GM12892 (cell line): ENCODE measurements at regions not wholly inside any gene's neighbourhood (a gene's known extent, or its start where the extent isn't known, plus 50 kb on each side); places are given as distances from the start of the nearest gene placed in this dataset.

Source experiments
- DNase-seq: peaks from one replicate; pipeline ENCODE4 v3.0.0; 2011; ENCODE audit not compliant: insufficient read length
- FAIRE-seq: peaks from 2 replicates; lab custom pipeline; 2011; peaks lifted over from hg19 to GRCh38; lab: Jason Lieb, UNC
- POLR2A ChIP-seq: IDR thresholded peaks from 2 replicates; pipeline ENCODE4 v1.6.1; 2011; ENCODE audit warnings: low read depth, low read length, control low read depth
- POLR2AphosphoS5 ChIP-seq: IDR thresholded peaks from 2 replicates; pipeline ENCODE4 v1.6.1; 2011; ENCODE audit warnings: low read depth, low read length, control low read depth
- TAF1 ChIP-seq: IDR thresholded peaks from 2 replicates; pipeline ENCODE4 v1.6.1; 2011; ENCODE audit warnings: low read depth, mild to moderate bottlenecking, control low read depth, low read length, borderline replicate concordance

- TF ChIP-seq POLR2A: no peak
- no peak for TF ChIP-seq TAF1
- no peak for TF ChIP-seq POLR2AphosphoS5
- DNase-seq (no peak), FAIRE-seq (no peak)
These were observed 98.3 kb upstream of the SPRED2 start for GRCh38 chr2:65530547-65531320.

GRCh38 chr2:65529419-65529818, 97.0 kb upstream of the SPRED2 start:
- FAIRE-seq (no peak), DNase-seq (no peak)
- TF ChIP-seq TAF1 (no peak), POLR2A (no peak), POLR2AphosphoS5 (no peak)

- FAIRE-seq (no peak), DNase-seq (no peak)
- TF ChIP-seq POLR2A (no peak), TAF1 (no peak), POLR2AphosphoS5 (no peak)
These were observed 95.8 kb upstream of the SPRED2 start for GRCh38 chr2:65528241-65528574.

DNA sequence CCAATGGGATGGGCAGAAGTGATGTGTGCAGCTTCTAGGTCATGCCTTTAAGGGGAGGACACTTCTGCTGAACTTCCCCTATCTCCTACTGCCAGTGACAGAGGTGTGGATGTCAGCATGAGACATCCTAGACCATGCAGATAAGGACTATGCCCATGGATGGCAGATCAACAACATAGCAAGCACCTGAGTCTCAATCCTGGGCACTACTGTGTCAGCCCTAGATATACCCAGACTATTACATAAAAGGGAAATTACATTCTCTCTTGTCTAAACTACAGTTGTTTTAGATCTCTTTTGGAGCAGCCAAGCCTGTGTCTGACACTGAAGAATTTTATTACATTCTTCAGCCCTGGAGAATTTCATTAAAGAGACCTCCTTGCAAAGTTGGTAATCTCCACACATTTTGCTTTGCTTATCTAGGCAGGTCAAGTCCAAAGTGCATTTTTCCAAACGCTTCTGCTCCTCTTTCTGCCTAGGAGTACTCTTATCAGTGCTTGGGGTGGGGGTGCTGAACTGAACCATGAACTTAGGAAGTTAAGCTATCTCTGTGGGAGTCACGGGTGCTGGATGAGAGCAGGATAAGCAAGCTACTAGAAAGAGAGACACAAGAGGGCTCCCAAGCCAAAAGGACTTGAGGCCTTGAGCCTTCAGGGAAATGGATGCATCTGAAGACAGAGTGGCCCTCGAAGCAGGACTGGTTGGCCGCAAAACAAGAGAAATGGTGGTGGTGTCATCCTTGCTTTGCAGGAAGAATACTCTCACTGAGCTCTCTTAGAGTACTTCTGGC, 95.2 kb upstream of the SPRED2 start:
- DNase-seq (no peak), FAIRE-seq (no peak)
- no peak for TF ChIP-seq POLR2AphosphoS5
- TF ChIP-seq TAF1: no peak
- TF ChIP-seq POLR2A: no peak

- no peak for TF ChIP-seq TAF1
- no peak for TF ChIP-seq POLR2A
- TF ChIP-seq POLR2AphosphoS5: no peak
- DNase-seq (no peak), FAIRE-seq (no peak)
These were observed 93.3 kb upstream of the SPRED2 start for GRCh38 chr2:65525616-65526231.

DNA sequence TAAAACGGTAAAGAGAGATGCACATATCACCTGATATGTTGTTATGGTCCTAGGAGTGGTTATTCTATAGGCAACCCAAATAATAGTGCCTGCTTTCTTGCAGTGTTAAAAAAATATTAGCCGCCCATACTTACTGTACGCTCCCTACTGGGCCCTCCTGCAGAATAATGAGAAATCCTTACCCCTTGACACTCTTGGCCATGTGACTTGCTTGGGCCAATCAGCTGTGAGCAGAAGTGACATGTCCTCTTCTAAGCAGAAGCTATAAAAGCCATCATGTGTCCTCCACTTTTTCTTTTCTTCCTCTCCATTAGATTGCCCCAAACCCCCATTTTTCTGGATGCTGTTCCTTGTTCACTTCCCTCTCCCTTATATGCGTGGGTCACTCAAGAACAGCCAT, 90.5 kb upstream of the SPRED2 start:
- TF ChIP-seq POLR2AphosphoS5 (no peak), POLR2A (no peak), TAF1 (no peak)
- no peak for FAIRE-seq
- no peak for DNase-seq

- TF ChIP-seq TAF1 (no peak), POLR2AphosphoS5 (no peak), POLR2A (no peak)
- FAIRE-seq: no peak
- DNase-seq: no peak
These were observed 86.4 kb upstream of the SPRED2 start for GRCh38 chr2:65518751-65519150.

- peak; percentile 9 for FAIRE-seq
- peak; percentile 24 for DNase-seq
- TF ChIP-seq TAF1 (no peak), POLR2A (no peak), POLR2AphosphoS5 (no peak)
These were observed 82.3 kb upstream of the SPRED2 start for GRCh38 chr2:65514555-65515195.

DNA sequence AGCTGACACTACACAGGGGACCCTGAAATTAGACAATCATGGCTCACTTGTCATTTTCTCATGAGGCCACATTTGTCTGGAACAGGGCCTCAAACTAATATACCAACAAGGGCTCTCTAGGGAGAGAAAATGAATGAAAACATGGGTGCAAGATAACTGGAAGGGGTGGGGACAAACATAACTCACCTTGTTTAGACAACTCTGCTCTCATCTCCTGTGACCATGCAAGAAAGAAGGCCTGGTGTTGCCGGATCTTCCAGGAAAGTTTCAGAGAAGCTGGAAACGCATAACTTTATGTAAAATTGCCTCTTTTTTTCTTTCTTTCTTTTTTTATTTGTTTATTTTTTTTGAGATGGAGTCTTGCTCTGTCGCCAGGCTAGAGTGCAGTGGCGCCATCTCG, 80.4 kb upstream of the SPRED2 start:
- no peak for DNase-seq
- TF ChIP-seq TAF1 (no peak), POLR2A (no peak), POLR2AphosphoS5 (no peak)
- no peak for FAIRE-seq

DNA sequence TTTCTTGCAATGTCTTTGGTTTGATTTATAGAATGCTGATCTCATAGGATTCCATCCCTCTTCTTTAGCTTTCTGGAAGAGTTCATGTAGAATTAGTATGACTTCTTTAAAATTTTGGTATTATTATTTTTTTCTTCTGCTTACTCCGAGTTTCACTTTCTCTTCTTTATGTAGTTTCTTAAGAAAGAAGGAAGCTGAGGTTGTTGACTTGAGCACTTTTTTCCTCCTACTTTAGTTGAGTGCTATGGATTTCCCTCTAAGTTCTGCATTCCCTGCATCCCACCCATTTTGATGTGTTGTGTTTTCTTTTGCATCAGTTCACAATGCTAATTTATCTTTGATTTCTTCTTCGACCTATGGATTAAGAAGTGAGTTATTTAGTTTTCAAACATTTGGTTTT, 78.9 kb upstream of the SPRED2 start:
- FAIRE-seq (no peak), DNase-seq (no peak)
- TF ChIP-seq POLR2AphosphoS5: no peak

GRCh38 chr2:65508225-65508624, 75.8 kb upstream of the SPRED2 start:
- DNase-seq: no peak
- FAIRE-seq: no peak
- TF ChIP-seq POLR2AphosphoS5 (no peak), TAF1 (no peak), POLR2A (no peak)
